KMS-11 (cell line): ENCODE measurements at regions not wholly inside any gene's neighbourhood (a gene's known extent, or its start where the extent isn't known, plus 50 kb on each side); places are given as distances from the start of the nearest gene placed in this dataset.

Experiments
- H2AFZ ChIP-seq: fragments of 200-600 bp; sonication (generic); 2 replicates; pipeline ENCODE4 v1.6.1; 2016; ENCODE audit warnings: antibody characterized with exemption, mixed run types, low read depth
- H3K27ac ChIP-seq: fragments of 200-600 bp; sonication (generic); 2 replicates; pipeline ENCODE4 v1.6.1; 2016; ENCODE audit warnings: mild to moderate bottlenecking, mixed run types
- H3K27me3 ChIP-seq: fragments of 200-600 bp; sonication (generic); 2 replicates; pipeline ENCODE4 v1.6.1; 2017; ENCODE audit warnings: mild to moderate bottlenecking, low read depth, mixed run types, moderate library complexity; ENCODE audit not compliant: insufficient read depth
- H3K36me3 ChIP-seq: fragments of 200-600 bp; sonication (generic); 2 replicates; pipeline ENCODE4 v1.6.1; 2017; ENCODE audit warnings: mild to moderate bottlenecking, mixed run types; ENCODE audit not compliant: insufficient read depth
- H3K4me1 ChIP-seq: fragments of 200-600 bp; sonication (generic); 2 replicates; pipeline ENCODE4 v1.6.1; 2016; ENCODE audit warnings: mild to moderate bottlenecking, low read depth, mixed run types; ENCODE audit not compliant: poor library complexity, severe bottlenecking
- H3K4me2 ChIP-seq: fragments of 200-600 bp; sonication (generic); 2 replicates; pipeline ENCODE4 v1.7.0; 2016; ENCODE audit warnings: mild to moderate bottlenecking, mixed run types
- H3K4me3 ChIP-seq: fragments of 200-600 bp; sonication (generic); IDR thresholded peaks from 2 replicates; pipeline ENCODE4 v1.6.1; 2017; ENCODE audit warnings: low read depth, low read length, mixed read lengths; ENCODE audit not compliant: insufficient read depth
- H3K79me2 ChIP-seq: fragments of 200-600 bp; sonication (generic); 2 replicates; pipeline ENCODE4 v1.6.1; 2016; ENCODE audit warnings: low read depth, mixed run types; ENCODE audit not compliant: insufficient read depth
- H3K9ac ChIP-seq: fragments of 200-600 bp; sonication (generic); 2 replicates; pipeline ENCODE4 v1.6.1; 2016; ENCODE audit warnings: mild to moderate bottlenecking, mixed run types
- H4K20me1 ChIP-seq: fragments of 200-600 bp; sonication (generic); 2 replicates; pipeline ENCODE4 v1.6.1; 2016; ENCODE audit warnings: mild to moderate bottlenecking, mixed run types; ENCODE audit not compliant: insufficient read depth
- TF ChIP-seq, protein P1 (sequence below): fragments of 200-600 bp; sonication (generic); conservative IDR thresholded peaks from 2 replicates; pipeline ENCODE4 v1.6.1; 2017; ENCODE audit warnings: low read depth, mild to moderate bottlenecking, antibody characterized with exemption, low read length, moderate library complexity, mixed read lengths

DNA sequence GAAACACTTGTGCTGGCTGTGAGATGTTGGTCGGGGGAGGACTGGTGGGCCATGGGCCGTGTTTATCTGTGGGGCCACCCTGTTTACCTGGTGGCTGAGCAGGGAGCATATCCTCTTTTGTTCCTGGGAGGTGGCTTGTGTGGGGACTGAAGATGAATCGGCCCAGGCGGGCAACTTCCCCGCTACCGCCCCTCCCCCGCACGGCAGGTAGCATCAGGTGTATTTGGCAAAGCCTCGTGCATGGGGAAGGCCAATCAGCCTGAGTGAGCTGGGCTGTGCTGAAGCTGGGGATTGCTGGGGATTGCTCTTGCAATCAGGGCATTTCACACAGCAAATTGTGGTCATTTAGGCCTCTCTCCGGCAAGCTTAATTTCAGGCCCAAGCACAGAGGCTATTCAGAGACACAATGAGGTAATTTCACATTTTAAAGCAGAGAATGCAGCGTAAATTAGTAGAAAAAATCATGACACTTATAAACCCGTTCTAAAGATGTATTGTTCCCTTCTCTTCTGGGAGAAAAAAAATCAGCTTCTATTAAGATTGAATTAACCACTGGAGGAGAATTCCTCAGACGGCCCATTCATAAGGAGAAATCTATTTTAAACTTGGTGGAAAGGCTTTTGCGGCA, 197.7 kb upstream of the POU3F1 start:
- Histone ChIP-seq H4K20me1 (no peaks in the 10 kb centered on the region), H3K9ac (no peak overlapping the region), H3K79me2 (no peaks in the 10 kb centered on the region), H3K4me1 (no peaks in the 10 kb centered on the region), H3K36me3 (no peaks in the 10 kb centered on the region), H3K4me2 (no peak overlapping the region), H3K4me3 (no peak overlapping the region), H3K27ac (no peak overlapping the region), H2AFZ (no peak overlapping the region), H3K27me3 (no peaks in the 10 kb centered on the region)
- TF ChIP-seq, protein P1, sequence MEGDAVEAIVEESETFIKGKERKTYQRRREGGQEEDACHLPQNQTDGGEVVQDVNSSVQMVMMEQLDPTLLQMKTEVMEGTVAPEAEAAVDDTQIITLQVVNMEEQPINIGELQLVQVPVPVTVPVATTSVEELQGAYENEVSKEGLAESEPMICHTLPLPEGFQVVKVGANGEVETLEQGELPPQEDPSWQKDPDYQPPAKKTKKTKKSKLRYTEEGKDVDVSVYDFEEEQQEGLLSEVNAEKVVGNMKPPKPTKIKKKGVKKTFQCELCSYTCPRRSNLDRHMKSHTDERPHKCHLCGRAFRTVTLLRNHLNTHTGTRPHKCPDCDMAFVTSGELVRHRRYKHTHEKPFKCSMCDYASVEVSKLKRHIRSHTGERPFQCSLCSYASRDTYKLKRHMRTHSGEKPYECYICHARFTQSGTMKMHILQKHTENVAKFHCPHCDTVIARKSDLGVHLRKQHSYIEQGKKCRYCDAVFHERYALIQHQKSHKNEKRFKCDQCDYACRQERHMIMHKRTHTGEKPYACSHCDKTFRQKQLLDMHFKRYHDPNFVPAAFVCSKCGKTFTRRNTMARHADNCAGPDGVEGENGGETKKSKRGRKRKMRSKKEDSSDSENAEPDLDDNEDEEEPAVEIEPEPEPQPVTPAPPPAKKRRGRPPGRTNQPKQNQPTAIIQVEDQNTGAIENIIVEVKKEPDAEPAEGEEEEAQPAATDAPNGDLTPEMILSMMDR, result no peak

DNA sequence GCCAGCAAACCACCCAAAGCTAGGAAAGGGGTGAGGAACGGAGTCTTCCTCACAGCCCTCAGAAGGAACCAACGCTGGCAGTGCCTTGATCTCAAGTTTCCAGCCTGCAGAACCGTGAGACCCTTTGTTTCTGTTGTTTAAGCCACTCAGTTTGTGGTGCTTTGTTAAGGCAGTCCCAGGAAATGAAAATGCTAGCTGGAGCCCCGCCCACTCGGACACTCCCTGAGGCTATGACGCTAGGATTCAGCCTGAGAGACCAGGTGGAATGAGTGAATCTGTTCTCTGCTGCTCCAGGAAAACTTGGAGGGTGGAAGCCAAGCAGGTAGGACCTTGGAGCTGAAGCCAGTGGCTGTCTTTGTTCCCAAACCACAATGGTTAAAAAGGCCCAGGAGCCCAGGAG, 196.5 kb upstream of the POU3F1 start:
- Histone ChIP-seq H3K9ac (no peak overlapping the region), H3K4me2 (no peak overlapping the region), H3K36me3 (no peaks in the 10 kb centered on the region), H4K20me1 (no peaks in the 10 kb centered on the region), H3K4me3 (no peak overlapping the region), H3K4me1 (no peaks in the 10 kb centered on the region), H3K27ac (no peak overlapping the region), H2AFZ (no peak overlapping the region), H3K27me3 (no peaks in the 10 kb centered on the region), H3K79me2 (no peaks in the 10 kb centered on the region)
- TF ChIP-seq, protein P1, result no peak

DNA sequence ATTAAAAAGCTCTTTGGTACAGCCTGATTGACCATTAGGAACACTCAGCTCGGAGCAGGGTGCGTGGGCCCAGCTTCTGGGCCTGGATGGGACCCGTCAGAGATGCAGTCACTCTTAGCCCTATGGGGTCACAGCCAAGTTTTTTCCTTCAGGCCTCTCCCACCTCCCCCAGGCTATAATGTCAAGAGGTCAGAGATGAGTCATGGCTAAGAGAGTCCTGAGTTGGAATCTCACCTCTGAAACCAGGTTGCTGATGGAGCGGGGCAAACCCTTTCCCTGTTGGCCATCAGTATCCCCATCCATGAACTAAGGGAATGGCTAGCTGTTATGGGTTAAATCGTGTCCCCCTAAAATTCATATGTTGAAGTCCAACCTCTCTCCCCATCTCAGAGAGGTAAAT, 195.9 kb upstream of the POU3F1 start:
- TF ChIP-seq, protein P1, result no peak
- Histone ChIP-seq H3K27ac (no peak overlapping the region), H4K20me1 (no peaks in the 10 kb centered on the region), H3K4me2 (no peak overlapping the region), H3K4me1 (no peaks in the 10 kb centered on the region), H3K4me3 (no peak overlapping the region), H3K36me3 (no peaks in the 10 kb centered on the region), H2AFZ (no peak overlapping the region), H3K9ac (no peak overlapping the region), H3K79me2 (no peaks in the 10 kb centered on the region), H3K27me3 (no peaks in the 10 kb centered on the region)

DNA sequence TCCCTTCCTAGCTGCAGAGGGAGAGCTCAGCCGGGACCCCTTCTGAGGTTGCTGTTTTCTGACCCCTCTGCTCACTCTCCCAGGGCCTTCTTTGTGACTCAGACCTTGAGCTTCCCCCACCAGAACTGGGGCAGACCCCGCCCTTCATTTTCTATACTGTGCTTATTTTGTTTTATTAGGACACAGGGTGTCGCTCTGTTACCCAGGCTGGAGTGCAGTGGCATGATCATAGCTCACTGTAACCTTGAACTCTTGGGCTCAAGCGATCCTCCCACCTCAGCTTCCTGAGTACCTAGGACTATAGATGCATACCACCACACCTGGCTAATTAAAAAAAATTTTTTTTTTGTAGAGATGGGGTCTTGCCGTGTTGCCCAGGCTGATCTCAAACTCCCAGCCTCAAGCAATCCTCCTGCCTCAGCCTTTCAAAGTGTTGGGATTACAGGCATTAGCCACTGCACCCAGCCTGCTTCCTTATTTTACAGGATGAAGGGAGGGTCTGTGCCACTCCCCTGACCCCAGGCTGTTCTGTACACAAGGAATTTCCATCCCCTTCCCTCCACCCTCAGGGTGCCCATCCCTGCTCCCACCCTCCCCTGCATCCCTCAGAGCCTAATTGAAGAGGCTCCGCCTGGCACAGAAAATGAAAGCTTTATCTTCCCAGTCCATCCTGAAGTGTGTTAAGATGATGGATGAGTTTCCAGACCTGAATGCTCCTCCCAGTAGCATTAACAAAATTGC, 195.2 kb upstream of the POU3F1 start:
- no peaks in the 10 kb centered on the region for H4K20me1 ChIP-seq
- no peaks in the 10 kb centered on the region for H3K4me1 ChIP-seq

More for the DNA sequence above, 195.2 kb upstream of the POU3F1 start:
- Histone ChIP-seq H2AFZ (no peak overlapping the region), H3K79me2 (no peaks in the 10 kb centered on the region), H3K4me3 (no peak overlapping the region), H3K9ac (no peak overlapping the region), H3K4me2 (no peak overlapping the region), H3K36me3 (no peaks in the 10 kb centered on the region), H3K27ac (no peak overlapping the region), H3K27me3 (no peaks in the 10 kb centered on the region)
- TF ChIP-seq, protein P1, result no peak
